GM23248 (cell line): ENCODE measurements at regions not wholly inside any gene's neighbourhood (a gene's known extent, or its start where the extent isn't known, plus 50 kb on each side); places are given as distances from the start of the nearest gene placed in this dataset.
"Not testable (repeated sequence)": the region's sequence is repeated elsewhere in the genome, so short reads cannot be mapped to it uniquely, and the experiment has no call there.

Experiments used
- DNase-seq: peaks from one replicate; pipeline ENCODE4 v3.0.0-alpha.2; 2015
- H2AFZ ChIP-seq: fragments of 200-600 bp; sonication (generic); 2 replicates; pipeline ENCODE4 v1.6.1; 2016; ENCODE audit warnings: antibody characterized with exemption
- H3F3A ChIP-seq: fragments of 200-600 bp; sonication (generic); 2 replicates; pipeline ENCODE4 v1.6.1; 2016; ENCODE audit warnings: mild to moderate bottlenecking, antibody characterized with exemption, mixed run types; ENCODE audit not compliant: insufficient read depth
- H3K27ac ChIP-seq: fragments of 200-600 bp; sonication (generic); 2 replicates; pipeline ENCODE4 v1.5.1; 2016; ENCODE audit warnings: mild to moderate bottlenecking
- H3K27me3 ChIP-seq: fragments of 200-600 bp; sonication (generic); replicated peaks from 2 replicates; pipeline ENCODE4 v1.6.1; 2016; ENCODE audit warnings: mild to moderate bottlenecking; ENCODE audit not compliant: insufficient read depth
- H3K36me3 ChIP-seq: fragments of 200-600 bp; sonication (generic); 2 replicates; pipeline ENCODE4 v1.6.1; 2016; ENCODE audit warnings: low read depth, mild to moderate bottlenecking
- H3K4me1 ChIP-seq: fragments of 200-600 bp; sonication (generic); 2 replicates; pipeline ENCODE4 v1.6.1; 2016; ENCODE audit warnings: mild to moderate bottlenecking; ENCODE audit not compliant: insufficient read depth
- H3K4me2 ChIP-seq: fragments of 200-600 bp; sonication (generic); one replicate; pipeline ENCODE4 v1.6.1; 2016; ENCODE audit warnings: mild to moderate bottlenecking; ENCODE audit not compliant: unreplicated experiment
- H3K4me3 ChIP-seq: fragments of 200-600 bp; sonication (generic); 2 replicates; pipeline ENCODE4 v1.5.1; 2016; ENCODE audit warnings: mild to moderate bottlenecking
- H3K79me2 ChIP-seq: fragments of 200-600 bp; sonication (generic); 2 replicates; pipeline ENCODE4 v1.6.1; 2016; ENCODE audit warnings: mild to moderate bottlenecking; ENCODE audit not compliant: insufficient read depth
- H3K9ac ChIP-seq: fragments of 200-600 bp; sonication (generic); 2 replicates; pipeline ENCODE4 v1.6.1; 2016; ENCODE audit warnings: mild to moderate bottlenecking
- H3K9me2 ChIP-seq: fragments of 200-600 bp; sonication (generic); 2 replicates; pipeline ENCODE4 v1.6.1; 2016; ENCODE audit warnings: mixed run types, mild to moderate bottlenecking, moderate library complexity; ENCODE audit not compliant: insufficient read depth
- H3K9me3 ChIP-seq: fragments of 200-600 bp; sonication (generic); one replicate; pipeline ENCODE4 v1.6.1; 2017; ENCODE audit warnings: low read depth
- H4K20me1 ChIP-seq: fragments of 200-600 bp; sonication (generic); 2 replicates; pipeline ENCODE4 v1.6.0; 2016; ENCODE audit not compliant: insufficient read depth
- EZH2 ChIP-seq: fragments of 200-600 bp; sonication (generic); IDR thresholded peaks from 2 replicates; pipeline ENCODE4 v1.6.1; 2018; ENCODE audit warnings: antibody characterized with exemption, mild to moderate bottlenecking; ENCODE audit not compliant: insufficient read depth, poor library complexity, severe bottlenecking
- EZH2phosphoT487 ChIP-seq: fragments of 200-600 bp; sonication (generic); IDR thresholded peaks from 2 replicates; pipeline ENCODE4 v1.6.1; 2018; ENCODE audit warnings: antibody characterized with exemption, moderate library complexity, mild to moderate bottlenecking, low read depth; ENCODE audit not compliant: insufficient read depth
- WGBS, 2 experiments: methylation state at CpG; one replicate each; pipeline ENCODE4 v1.1.6; 2015 to 2017; ENCODE audit warnings: low lambda C conversion rate in 2 of 2, low coverage in 1 of 2; ENCODE audit errors: missing lambda C conversion rate in 2 of 2; 5-methylcytosine and 5-hydroxymethylcytosine counted together
- in situ Hi-C: fragments of 300-500 bp; cut with MboI; formaldehyde crosslinking; loops from 2 replicates; pipeline ENCODE4 v1.15.0; 2020

DNA sequence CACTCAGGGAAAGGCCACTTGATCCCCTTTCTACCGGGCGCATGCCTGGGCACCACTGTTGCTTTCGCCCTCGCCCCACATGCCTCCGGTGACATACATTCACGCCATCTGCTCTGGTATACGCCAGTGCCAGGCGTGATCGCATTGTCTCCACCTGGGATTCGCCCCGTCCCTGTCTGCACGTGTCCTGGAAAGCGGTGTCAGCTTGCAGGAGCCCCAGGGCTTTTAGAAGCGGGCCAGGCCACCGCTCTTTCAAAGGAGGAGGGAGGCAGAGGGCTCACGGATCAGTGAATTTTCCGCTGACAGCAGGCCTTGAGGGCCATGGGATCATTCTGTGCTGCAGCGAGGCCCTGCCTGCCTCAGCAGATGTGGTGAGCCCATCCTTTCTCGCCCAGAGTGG, 706.1 kb downstream of the KCNJ18 start:
- H3K4me3 ChIP-seq, H3F3A ChIP-seq, H3K9me3 ChIP-seq, in situ Hi-C loops, H3K79me2 ChIP-seq, H3K9ac ChIP-seq, H3K36me3 ChIP-seq, H2AFZ ChIP-seq, H3K9me2 ChIP-seq, H3K27ac ChIP-seq, H3K27me3 ChIP-seq, H3K4me2 ChIP-seq, H3K4me1 ChIP-seq, H4K20me1 ChIP-seq, DNase-seq: not testable (repeated sequence)
- 40% methylated on average over 1 of the region's 19 CpGs; no CpG with 5 or more reads in 1 of the 2 experiments for WGBS, 2 experiments

DNA sequence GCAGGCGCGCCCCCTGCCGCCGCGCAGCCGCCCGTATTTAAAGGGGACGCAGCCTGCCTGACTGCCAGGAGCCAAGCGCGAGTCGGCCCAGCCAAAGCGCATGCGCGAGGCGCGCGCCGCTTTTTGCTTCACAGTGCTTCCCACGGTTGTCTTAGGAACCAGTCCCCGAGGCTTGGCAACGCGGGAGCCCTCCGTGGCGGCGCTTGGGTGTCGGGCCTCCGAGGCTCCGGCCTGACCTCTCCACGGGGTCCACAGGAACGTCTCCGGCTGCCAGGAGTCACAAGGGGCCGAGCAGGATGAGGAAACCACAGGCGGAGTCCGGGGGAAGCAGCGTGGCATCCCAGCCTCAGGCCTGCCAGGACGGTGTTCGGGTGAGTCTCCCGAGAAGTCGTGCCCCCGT, 706.7 kb downstream of the KCNJ18 start:
- H3K36me3 ChIP-seq, H3K9me3 ChIP-seq, H3K79me2 ChIP-seq, in situ Hi-C loops, H2AFZ ChIP-seq, H3K4me1 ChIP-seq, H3K4me3 ChIP-seq, H3F3A ChIP-seq, DNase-seq, H3K9ac ChIP-seq, H4K20me1 ChIP-seq, H3K27me3 ChIP-seq, H3K9me2 ChIP-seq, H3K4me2 ChIP-seq, H3K27ac ChIP-seq: not testable (repeated sequence)
- no CpG with 5 or more reads among the region's 40 CpGs for WGBS, 2 experiments

DNA sequence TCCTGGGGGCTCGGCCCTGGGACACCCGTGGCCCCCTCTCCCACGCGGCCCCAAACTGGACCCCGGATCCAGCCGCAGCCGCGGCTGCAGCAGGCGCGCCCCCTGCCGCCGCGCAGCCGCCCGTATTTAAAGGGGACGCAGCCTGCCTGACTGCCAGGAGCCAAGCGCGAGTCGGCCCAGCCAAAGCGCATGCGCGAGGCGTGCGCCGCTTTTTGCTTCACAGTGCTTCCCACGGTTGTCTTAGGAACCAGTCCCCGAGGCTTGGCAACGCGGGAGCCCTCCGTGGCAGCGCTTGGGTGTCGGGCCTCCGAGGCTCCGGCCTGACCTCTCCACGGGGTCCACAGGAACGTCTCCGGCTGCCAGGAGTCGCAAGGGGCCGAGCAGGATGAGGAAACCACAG, 712.8 kb downstream of the KCNJ18 start:
- H3K9me2 ChIP-seq, DNase-seq, H3K79me2 ChIP-seq, H3K27me3 ChIP-seq, H3F3A ChIP-seq, H3K36me3 ChIP-seq, H3K4me2 ChIP-seq, H3K9me3 ChIP-seq, H4K20me1 ChIP-seq, H2AFZ ChIP-seq, in situ Hi-C loops, H3K4me3 ChIP-seq, H3K27ac ChIP-seq, H3K4me1 ChIP-seq, H3K9ac ChIP-seq: not testable (repeated sequence)
- no CpG with 5 or more reads among the region's 39 CpGs for WGBS, 2 experiments

DNA sequence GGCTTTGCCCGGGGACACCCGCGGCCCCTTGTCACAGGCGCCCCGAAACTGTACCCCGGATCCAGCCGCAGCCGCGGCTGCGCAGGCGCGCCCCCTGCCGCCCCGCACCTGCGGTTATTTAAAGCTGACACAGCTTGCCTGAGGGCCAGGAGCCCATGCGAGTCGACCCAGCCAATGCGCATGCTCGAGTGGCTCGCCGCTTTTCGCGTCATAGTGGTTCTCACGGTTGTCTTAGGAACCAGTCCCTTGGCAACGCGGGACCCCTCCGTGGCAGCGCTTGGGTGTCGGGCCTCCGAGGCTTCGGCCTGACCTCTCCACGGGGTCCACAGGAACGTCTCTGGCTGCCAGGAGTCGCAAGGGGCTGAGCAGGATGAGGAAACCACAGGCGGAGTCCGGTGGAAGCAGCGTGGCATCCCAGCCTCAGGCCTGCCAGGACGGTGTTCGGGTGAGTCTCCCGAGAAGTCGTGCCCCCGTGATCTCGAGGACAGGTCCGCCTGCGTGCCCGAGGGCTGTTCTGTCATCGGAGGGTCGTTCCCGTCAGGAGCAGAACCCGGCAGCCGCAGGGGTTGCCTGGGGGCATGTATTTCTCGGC, 716.9 kb downstream of the KCNJ18 start:
- Histone ChIP-seq H3K9me3 (no peaks in the 10 kb centered on the region), H3K4me2 (no peak overlapping the region), H3K79me2 (no peaks in the 10 kb centered on the region), H2AFZ (no peak overlapping the region), H3K9me2 (no peaks in the 10 kb centered on the region), H3K4me3 (no peak overlapping the region), H3F3A (no peaks in the 10 kb centered on the region), H3K9ac (no peak overlapping the region), H3K4me1 (no peaks in the 10 kb centered on the region), H3K27ac (no peak overlapping the region), H3K36me3 (no peaks in the 10 kb centered on the region), H4K20me1 (no peaks in the 10 kb centered on the region), H3K27me3 (no peaks in the 10 kb centered on the region)
- in situ Hi-C loops, result no loop called here
- WGBS, 2 experiments, result 64 to 70% methylated on average over 52 of the region's 52 CpGs
- DNase-seq, result no peak
- TF ChIP-seq EZH2phosphoT487 (no peak), EZH2 (no peak)

DNA sequence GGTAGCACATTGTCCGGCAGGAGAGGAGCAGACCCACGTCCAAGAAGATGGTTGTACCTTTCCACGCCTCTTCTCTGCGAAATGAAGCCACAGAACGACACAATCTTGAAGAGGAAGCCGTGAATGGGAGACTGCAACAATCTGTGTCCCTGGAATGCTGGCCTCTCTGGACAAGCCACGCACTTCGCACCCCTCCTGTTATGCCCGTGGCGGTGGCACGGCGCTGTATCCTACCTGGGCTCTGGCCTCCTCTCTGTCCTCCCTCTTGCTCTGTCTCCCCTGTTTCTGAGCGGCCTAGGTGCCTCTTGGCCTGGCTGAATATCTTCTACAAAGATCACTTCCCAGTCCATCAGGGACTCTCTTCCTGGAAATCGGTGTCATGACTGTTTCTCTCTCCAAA, 717.8 kb downstream of the KCNJ18 start:
- no peaks in the 10 kb centered on the region for H3K27me3 ChIP-seq
- in situ Hi-C loops, result no loop called here
- no peak for DNase-seq
- no peaks in the 10 kb centered on the region for H3F3A ChIP-seq
- no peak overlapping the region for H3K9ac ChIP-seq
- H3K4me2 ChIP-seq, result no peak overlapping the region
- H3K36me3 ChIP-seq, result no peaks in the 10 kb centered on the region
- no peaks in the 10 kb centered on the region for H4K20me1 ChIP-seq
- H3K27ac ChIP-seq, result no peak overlapping the region
- H3K4me1 ChIP-seq, result no peaks in the 10 kb centered on the region
- H3K4me3 ChIP-seq, result no peak overlapping the region
- no peaks in the 10 kb centered on the region for H3K79me2 ChIP-seq
- H3K9me2 ChIP-seq, result no peaks in the 10 kb centered on the region
- WGBS, 2 experiments, result 44% methylated on average over 14 of the region's 14 CpGs
- no peak overlapping the region for H2AFZ ChIP-seq
- no peaks in the 10 kb centered on the region for H3K9me3 ChIP-seq
- TF ChIP-seq EZH2 (no peak), EZH2phosphoT487 (no peak)
